NCI-H1930 (cell line): ENCODE measurements at regions not wholly inside any gene's neighbourhood (a gene's known extent, or its start where the extent isn't known, plus 50 kb on each side); places are given as distances from the start of the nearest gene placed in this dataset.

Experiments
- DNase-seq, 2 experiments: peaks; one replicate each; lab custom pipeline; 2025; lab: John Stamatoyannopoulos, UW

- no peak for DNase-seq
Measured at GRCh38 chr1:96296991-96297390, 424.6 kb upstream of the PTBP2 start.

- no peak for DNase-seq
Measured at GRCh38 chr1:96306809-96307560, 414.6 kb upstream of the PTBP2 start.

GRCh38 chr1:96308314-96308713, 413.3 kb upstream of the PTBP2 start:
- no peak for DNase-seq

GRCh38 chr1:96309783-96310182, 411.8 kb upstream of the PTBP2 start:
- no peak for DNase-seq

- no peak for DNase-seq
Measured at GRCh38 chr1:96313216-96313615, 408.4 kb upstream of the PTBP2 start.

- DNase-seq = no peak
Measured at GRCh38 chr1:96329121-96329520, 392.5 kb upstream of the PTBP2 start.

- DNase-seq = no peak
Measured at GRCh38 chr1:96331596-96331995, 390.0 kb upstream of the PTBP2 start.

GRCh38 chr1:96333522-96334235, 387.9 kb upstream of the PTBP2 start:
- DNase-seq = no peak

- DNase-seq = no peak
Measured at GRCh38 chr1:96334236-96334557, 387.4 kb upstream of the PTBP2 start.

GRCh38 chr1:96338622-96339021, 383.0 kb upstream of the PTBP2 start:
- no peak for DNase-seq

GRCh38 chr1:96340686-96341085, 380.9 kb upstream of the PTBP2 start:
- no peak for DNase-seq

GRCh38 chr1:96346719-96347118, 374.9 kb upstream of the PTBP2 start:
- DNase-seq = no peak

- no peak for DNase-seq
Measured at GRCh38 chr1:96349896-96350295, 371.7 kb upstream of the PTBP2 start.

GRCh38 chr1:96352733-96353132, 368.9 kb upstream of the PTBP2 start:
- DNase-seq = no peak

GRCh38 chr1:96355521-96355920, 366.1 kb upstream of the PTBP2 start:
- DNase-seq = no peak

GRCh38 chr1:96355961-96356360, 365.6 kb upstream of the PTBP2 start:
- no peak for DNase-seq

GRCh38 chr1:96357141-96357765, 364.3 kb upstream of the PTBP2 start:
- DNase-seq = no peak

GRCh38 chr1:96358057-96358456, 363.5 kb upstream of the PTBP2 start:
- DNase-seq = no peak

GRCh38 chr1:96360036-96360795, 361.4 kb upstream of the PTBP2 start:
- DNase-seq = no peak

GRCh38 chr1:96361271-96361856, 360.2 kb upstream of the PTBP2 start:
- no peak for DNase-seq

GRCh38 chr1:96361961-96362360, 359.6 kb upstream of the PTBP2 start:
- DNase-seq = no peak

- no peak for DNase-seq
Measured at GRCh38 chr1:96362623-96363022, 359.0 kb upstream of the PTBP2 start.
